Colonic mucosa (tissue), 4 donors: ENCODE measurements at regions not wholly inside any gene's neighbourhood (a gene's known extent, or its start where the extent isn't known, plus 50 kb on each side); places are given as distances from the start of the nearest gene placed in this dataset.

Experiments
- DNase-seq: peaks from one replicate; pipeline ENCODE4 v3.0.0-alpha.2; 2020
- H3K27ac ChIP-seq: fragments of 200-600 bp; one replicate; pipeline ENCODE4 v1.8.0; 2021
- H3K27me3 ChIP-seq: fragments of 200-600 bp; one replicate; pipeline ENCODE4 v1.8.0; 2021
- H3K36me3 ChIP-seq: fragments of 200-600 bp; one replicate; pipeline ENCODE4 v1.8.0; 2021
- H3K4me1 ChIP-seq: fragments of 200-600 bp; one replicate; pipeline ENCODE4 v1.8.0; 2021; ENCODE audit warnings: mild to moderate bottlenecking
- H3K4me3 ChIP-seq: fragments of 200-600 bp; one replicate; pipeline ENCODE4 v1.8.0; 2021
- H3K9ac ChIP-seq, 2 donors: one replicate each; pipeline ENCODE4 v1.7.0; 2013; ENCODE audit warnings: control low read depth in 2 of 2, low read depth in 2 of 2, low read length in 2 of 2
- H3K9me3 ChIP-seq: fragments of 200-600 bp; one replicate; pipeline ENCODE4 v1.8.0; 2021
- intact Hi-C: fragments of 100-400 bp; cut with DNase I; formaldehyde crosslinking; loops from one replicate; pipeline ENCODE4 v1.14.1; 2022
- TF ChIP-seq, protein P1 (sequence below): fragments of 200-600 bp; IDR thresholded peaks from one replicate; pipeline ENCODE4 v1.8.0; 2022; ENCODE audit warnings: antibody characterized with exemption, mild to moderate bottlenecking
- donor health status: healthy.
- donor health status: DM: no; HTN: no; CAD: no.
- donor health status: DM: no; HTN: no; CAD: no.

- H3K4me1 ChIP-seq = no peaks in the 10 kb centered on the region
- DNase-seq = no peak
- no peak overlapping the region for H3K4me3 ChIP-seq
- TF ChIP-seq, protein P1, sequence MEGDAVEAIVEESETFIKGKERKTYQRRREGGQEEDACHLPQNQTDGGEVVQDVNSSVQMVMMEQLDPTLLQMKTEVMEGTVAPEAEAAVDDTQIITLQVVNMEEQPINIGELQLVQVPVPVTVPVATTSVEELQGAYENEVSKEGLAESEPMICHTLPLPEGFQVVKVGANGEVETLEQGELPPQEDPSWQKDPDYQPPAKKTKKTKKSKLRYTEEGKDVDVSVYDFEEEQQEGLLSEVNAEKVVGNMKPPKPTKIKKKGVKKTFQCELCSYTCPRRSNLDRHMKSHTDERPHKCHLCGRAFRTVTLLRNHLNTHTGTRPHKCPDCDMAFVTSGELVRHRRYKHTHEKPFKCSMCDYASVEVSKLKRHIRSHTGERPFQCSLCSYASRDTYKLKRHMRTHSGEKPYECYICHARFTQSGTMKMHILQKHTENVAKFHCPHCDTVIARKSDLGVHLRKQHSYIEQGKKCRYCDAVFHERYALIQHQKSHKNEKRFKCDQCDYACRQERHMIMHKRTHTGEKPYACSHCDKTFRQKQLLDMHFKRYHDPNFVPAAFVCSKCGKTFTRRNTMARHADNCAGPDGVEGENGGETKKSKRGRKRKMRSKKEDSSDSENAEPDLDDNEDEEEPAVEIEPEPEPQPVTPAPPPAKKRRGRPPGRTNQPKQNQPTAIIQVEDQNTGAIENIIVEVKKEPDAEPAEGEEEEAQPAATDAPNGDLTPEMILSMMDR = no peak
- H3K27me3 ChIP-seq = no peaks in the 10 kb centered on the region
- H3K27ac ChIP-seq = no peak overlapping the region
- no peak overlapping the region for H3K9ac ChIP-seq
- no peaks in the 10 kb centered on the region for H3K9me3 ChIP-seq
- no peaks in the 10 kb centered on the region for H3K36me3 ChIP-seq
- intact Hi-C loops = no loop called here
These were observed 1382.8 kb upstream of the CDH9 start for GRCh38 chr5:28421141-28421540.

GRCh38 chr5:28415791-28416443 is 1377.5 kb upstream of the CDH9 start:
- no peaks in the 10 kb centered on the region for H3K36me3 ChIP-seq
- TF ChIP-seq, protein P1 = no peak
- intact Hi-C loops = no loop called here
- H3K4me3 ChIP-seq = no peak overlapping the region
- H3K9ac ChIP-seq = no peak overlapping the region
- H3K4me1 ChIP-seq = no peaks in the 10 kb centered on the region
- H3K27me3 ChIP-seq = no peaks in the 10 kb centered on the region
- no peaks in the 10 kb centered on the region for H3K9me3 ChIP-seq
- H3K27ac ChIP-seq = no peak overlapping the region
- no peak for DNase-seq

DNA sequence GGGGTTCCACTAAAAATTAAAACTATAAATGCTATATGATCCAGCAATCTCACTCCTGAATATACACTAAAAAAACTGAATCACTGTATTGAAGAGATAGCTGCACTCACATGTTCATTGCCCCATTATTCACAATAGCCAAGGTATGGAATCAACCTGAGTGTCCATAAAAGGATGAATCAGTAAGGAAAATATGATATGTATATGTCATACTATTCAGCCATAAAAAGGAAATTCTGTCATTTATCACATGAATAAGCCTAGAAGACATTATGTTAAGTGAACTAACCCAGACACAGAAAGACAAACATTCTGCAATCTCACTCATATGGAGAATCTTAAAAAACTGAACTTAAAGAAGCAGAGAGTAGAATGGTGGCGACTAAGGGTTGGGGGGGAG is 1376.2 kb upstream of the CDH9 start:
- Histone ChIP-seq H3K27me3 (no peaks in the 10 kb centered on the region), H3K9ac (no peak overlapping the region), H3K4me3 (no peak overlapping the region), H3K9me3 (no peaks in the 10 kb centered on the region), H3K36me3 (no peaks in the 10 kb centered on the region), H3K4me1 (no peaks in the 10 kb centered on the region), H3K27ac (no peak overlapping the region)
- TF ChIP-seq, protein P1 = no peak
- DNase-seq = no peak
- intact Hi-C loops = no loop called here

GRCh38 chr5:28408651-28409050 is 1370.3 kb upstream of the CDH9 start:
- Histone ChIP-seq H3K27me3 (no peaks in the 10 kb centered on the region), H3K36me3 (no peaks in the 10 kb centered on the region), H3K4me1 (no peaks in the 10 kb centered on the region), H3K9me3 (no peaks in the 10 kb centered on the region), H3K4me3 (no peak overlapping the region), H3K9ac (no peak overlapping the region), H3K27ac (no peak overlapping the region)
- DNase-seq = no peak
- intact Hi-C loops = no loop called here
- TF ChIP-seq, protein P1 = no peak

GRCh38 chr5:28408186-28408585 is 1369.8 kb upstream of the CDH9 start:
- no peak for DNase-seq
- Histone ChIP-seq H3K36me3 (no peaks in the 10 kb centered on the region), H3K4me1 (no peaks in the 10 kb centered on the region), H3K4me3 (no peak overlapping the region), H3K27ac (no peak overlapping the region), H3K9ac (no peak overlapping the region), H3K9me3 (no peaks in the 10 kb centered on the region), H3K27me3 (no peaks in the 10 kb centered on the region)
- intact Hi-C loops = no loop called here
- TF ChIP-seq, protein P1 = no peak
